GM19025 (cell line): ENCODE measurements at regions not wholly inside any gene's neighbourhood (a gene's known extent, or its start where the extent isn't known, plus 50 kb on each side); places are given as distances from the start of the nearest gene placed in this dataset.

Experiments used
- ATAC-seq: cut with Tn5 transposase; IDR thresholded peaks from one replicate; pipeline ENCODE4 v1.9.1; 2021; ENCODE audit warnings: mild to moderate bottlenecking, low read depth, moderate library complexity; ENCODE audit not compliant: unreplicated experiment

DNA sequence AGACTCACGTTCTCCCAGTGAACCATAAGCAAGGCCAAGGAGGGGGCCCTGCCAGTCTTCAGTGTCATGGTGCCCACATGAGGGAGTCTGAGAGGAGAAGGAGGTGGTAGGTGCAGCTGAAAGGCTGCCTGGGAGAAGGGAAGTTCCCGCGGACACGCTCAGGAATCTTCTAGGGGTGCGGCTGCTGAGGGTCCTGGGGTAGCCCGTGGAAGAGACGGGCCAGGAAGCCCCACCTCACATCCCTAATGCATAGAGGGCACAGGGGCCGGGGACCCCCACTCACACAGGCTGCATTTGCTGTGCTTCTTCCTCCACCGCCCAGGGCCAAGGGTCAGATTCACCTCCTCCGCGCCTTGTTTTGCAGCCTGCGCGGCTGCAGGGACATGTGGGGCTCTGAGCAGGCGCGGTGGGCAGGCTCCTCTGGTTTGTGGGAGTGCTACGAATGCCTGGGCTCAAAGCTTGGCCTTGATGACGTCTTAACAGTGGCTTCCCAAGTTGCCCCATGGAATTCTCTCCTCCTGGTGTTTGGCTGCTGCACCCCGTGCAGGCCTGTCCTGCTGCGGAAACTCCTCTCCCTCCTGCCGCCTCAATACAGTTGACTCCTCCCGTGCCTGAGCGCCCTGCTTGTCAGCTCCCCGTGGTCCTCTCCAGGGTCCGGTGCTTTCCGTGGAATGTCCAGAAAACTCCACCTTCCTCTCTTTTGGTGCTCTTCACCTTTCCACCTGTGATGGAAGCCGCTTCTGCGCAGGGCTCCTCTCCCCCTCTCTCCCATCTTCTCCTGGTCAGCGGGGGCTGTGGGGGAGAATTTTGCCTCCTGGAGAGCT, 95.7 kb downstream of the VAPA start:
- ATAC-seq, result no peak

DNA sequence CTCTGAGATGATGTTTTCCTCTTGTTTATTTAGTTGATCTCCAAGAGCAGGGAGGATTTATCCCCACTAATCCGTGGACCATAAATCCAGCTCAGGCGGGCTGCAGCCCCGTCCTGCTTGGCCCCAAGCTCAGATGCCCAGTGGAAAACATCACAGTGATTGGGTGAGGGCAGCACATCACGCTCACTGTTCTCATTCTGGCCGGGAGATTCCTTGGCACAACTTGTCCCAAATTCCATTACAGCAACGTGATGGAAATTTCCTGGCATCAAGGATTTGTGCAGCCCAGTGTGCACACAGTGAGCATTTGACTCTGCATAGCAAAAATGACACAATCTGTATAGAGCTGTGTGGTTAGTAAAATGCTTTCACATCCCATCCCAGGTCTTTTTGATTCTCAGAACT, 96.8 kb downstream of the VAPA start:
- no peak for ATAC-seq

DNA sequence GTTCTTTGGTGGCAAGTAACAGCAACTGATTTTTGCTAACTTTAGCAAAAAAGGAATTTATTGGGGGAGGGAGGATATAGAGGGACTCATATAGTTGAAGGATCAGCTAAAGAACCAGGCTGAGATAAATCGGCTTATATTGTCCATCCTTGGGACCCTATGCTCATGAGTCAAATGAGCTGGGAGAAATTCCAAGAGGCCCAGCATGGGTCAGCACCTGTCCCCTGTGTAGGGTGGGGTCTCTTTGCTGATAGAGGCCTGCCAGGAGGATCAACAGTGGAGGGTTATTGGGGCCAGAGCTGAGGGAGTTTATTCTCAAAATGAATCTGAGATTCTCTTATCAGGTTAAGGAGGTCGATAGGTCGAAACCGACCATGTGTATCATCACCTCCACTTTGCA, 97.2 kb downstream of the VAPA start:
- ATAC-seq, result no peak

DNA sequence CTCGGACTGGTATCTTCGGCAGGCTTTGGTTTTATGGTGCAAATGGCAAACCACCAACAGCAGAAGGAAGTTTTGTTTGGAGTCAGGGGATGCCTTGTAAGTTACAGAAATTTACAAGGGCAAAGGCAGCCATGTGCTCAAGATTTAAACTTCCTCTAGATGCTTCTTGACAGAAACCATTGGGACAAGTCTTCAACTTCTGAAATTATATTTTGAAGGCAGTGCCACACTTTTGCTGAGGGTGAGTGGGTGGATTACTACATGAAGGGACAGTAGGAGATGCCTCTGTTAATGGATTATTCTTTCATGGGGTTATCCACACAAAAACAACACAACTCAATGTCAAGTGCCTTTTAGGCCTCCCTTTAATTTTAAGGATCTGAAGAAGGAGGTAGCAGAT, 97.9 kb downstream of the VAPA start:
- no peak for ATAC-seq

DNA sequence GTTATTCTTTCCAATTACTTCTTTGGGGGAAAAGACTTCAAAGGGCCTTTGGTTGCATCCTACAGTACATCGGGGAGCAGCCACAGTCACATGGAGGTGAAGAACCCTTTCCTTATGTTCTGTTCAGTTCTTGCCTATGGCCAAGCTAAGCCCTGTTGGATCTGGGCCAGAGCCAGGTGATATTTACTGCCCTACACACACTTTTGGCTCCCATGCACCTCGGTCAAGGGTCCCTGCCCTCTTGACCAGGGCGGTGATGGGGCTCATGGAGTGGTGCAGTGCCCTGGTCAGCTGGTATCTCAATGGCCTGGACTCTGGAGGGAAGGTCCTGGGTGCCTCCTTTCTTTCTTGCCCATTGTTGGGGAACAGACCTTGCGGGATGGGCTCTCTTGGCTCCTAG, 98.7 kb downstream of the VAPA start:
- no peak for ATAC-seq

GRCh38 chr18:10013621-10014543, 100.1 kb downstream of the VAPA start:
- ATAC-seq, result no peak

DNA sequence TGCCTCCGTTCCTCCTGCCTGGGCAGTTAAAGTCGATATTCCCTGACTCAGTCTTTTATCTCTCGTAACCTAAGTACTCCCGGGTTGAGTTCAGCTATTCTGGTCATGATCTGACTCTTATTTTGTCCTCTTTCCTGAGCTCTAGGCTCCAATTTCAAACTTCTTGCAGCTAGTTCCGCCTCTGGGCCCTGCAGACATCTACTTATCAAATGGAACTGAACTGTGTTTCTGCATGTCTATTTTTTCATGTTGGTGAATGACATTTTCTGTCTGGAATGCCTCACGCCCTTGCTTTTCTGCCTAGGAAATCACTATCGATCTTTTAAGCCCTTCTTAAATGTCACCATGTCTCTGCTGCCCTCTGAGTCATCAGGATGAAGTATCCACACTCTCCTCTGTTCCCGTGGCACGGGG, 101.5 kb downstream of the VAPA start:
- ATAC-seq, result no peak

- ATAC-seq, result no peak
Observed at GRCh38 chr18:10015941-10016819, 102.4 kb downstream of the VAPA start.

- no peak for ATAC-seq
Observed at GRCh38 chr18:10017043-10017442, 103.2 kb downstream of the VAPA start.

- no peak for ATAC-seq
Observed at GRCh38 chr18:10018289-10018688, 104.5 kb downstream of the VAPA start.

DNA sequence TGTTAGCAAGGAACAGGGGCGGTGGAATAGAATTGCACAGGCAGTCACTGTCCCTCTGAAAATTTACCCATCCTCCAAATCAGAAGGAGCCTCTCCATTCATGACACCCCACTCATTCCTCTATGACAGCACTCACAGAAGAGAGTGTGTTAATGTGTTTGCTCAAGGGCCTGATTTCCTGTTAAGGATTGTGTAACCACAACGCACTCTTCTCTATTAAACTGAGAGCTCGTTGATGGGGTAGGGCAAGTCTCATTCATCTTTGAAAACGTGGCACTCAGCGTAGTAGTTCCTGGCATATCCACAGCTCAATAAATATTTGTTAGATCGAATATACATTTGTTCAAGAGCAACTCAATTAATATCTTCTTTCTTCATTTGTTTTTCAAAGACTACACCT, 106.4 kb downstream of the VAPA start:
- ATAC-seq, result no peak

DNA sequence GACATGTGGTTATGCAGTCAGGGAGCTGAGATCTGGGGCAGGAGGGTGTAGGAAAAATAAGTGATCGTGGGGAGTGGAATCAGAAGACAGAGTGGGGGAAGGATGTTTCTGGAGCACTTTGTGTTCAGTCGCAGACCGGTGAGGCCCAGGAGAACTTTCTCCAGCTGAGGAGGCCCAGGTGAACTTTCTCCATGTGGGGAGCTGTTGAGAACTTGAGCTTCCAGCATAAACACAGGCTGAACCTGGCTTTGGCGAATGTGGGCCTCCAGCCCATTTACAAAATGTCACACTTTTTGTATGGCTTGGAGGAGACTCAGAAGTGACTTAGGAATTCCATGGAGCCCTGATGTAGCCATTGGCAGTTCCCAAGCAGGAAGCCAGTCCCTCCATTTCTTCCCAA, 108.5 kb downstream of the VAPA start:
- no peak for ATAC-seq

- ATAC-seq, result no peak
Observed at GRCh38 chr18:10023853-10024570, 110.2 kb downstream of the VAPA start.

- ATAC-seq, result no peak
Observed at GRCh38 chr18:10025711-10026670, 112.2 kb downstream of the VAPA start.

GRCh38 chr18:10027031-10027430, 113.2 kb downstream of the VAPA start:
- no peak for ATAC-seq

DNA sequence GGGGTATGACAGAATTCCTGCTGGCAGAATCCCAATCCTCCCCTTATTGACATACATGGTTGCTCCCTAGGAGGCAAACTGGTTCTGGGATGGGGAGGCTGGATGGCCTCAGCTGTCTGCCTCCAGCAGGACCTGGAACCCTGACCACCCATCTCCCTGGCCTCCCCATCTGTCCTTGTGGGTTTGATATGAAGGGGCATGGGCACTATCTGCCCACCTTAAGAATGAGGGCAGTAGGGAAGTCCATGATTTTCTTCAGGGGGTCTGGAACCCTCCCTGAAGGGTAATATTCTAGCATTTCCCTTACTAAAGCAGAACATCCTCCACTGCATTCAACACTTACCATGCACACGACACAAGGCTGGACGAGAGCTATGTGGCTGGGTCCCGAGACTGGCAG, 113.6 kb downstream of the VAPA start:
- no peak for ATAC-seq

GRCh38 chr18:10029711-10030110, 115.9 kb downstream of the VAPA start:
- ATAC-seq, result no peak

GRCh38 chr18:10030816-10031541, 117.2 kb downstream of the VAPA start:
- ATAC-seq, result no peak
